GM12865 (cell line): ENCODE measurements at regions not wholly inside any gene's neighbourhood (a gene's known extent, or its start where the extent isn't known, plus 50 kb on each side); places are given as distances from the start of the nearest gene placed in this dataset.
A peak's percentile ranks its signal among the peaks of the same experiment; 100 is the strongest.

ENCODE experiments used
- DNase-seq: peaks from one replicate; pipeline ENCODE4 v3.0.0; 2010; ENCODE audit warnings: low read depth
- H3K4me3 ChIP-seq: 2 replicates; pipeline ENCODE4 v1.5.1; 2011; ENCODE audit warnings: mild to moderate bottlenecking, low read depth, low read length, control low read depth
- CTCF ChIP-seq: IDR thresholded peaks from 2 replicates; pipeline ENCODE4 v1.5.1; 2011; ENCODE audit warnings: low read length, control low read depth, low read depth, inconsistent platforms; ENCODE audit not compliant: insufficient read depth; ENCODE audit errors: missing control alignments

GRCh38 chr12:107474639-107475539 is 210.7 kb upstream of the PWP1 start:
- TF ChIP-seq CTCF: no peak
- no peak overlapping the region for H3K4me3 ChIP-seq
- no peak for DNase-seq

DNA sequence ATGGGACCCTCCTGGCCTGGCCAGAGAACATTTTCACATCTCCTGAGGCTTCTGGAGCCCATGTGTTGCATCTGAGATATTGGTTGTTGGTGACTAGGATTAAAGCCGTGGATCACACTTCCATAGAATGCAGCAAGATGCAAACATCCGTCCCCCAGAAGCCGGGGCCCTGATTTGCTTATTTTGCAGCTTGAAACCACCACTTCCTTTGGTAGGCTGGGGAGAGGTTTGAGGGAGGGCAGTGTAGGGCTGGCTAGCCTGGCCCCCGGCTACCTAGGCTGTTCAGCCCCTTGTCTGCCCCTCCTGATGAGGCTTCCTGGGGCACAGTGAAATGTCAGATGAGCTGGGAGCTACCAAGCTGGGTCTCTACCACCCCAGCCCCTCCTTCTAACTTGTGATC is 209.7 kb upstream of the PWP1 start:
- DNase-seq: peak; percentile 35
- H3K4me3 ChIP-seq: no peak overlapping the region
- TF ChIP-seq CTCF: no peak

DNA sequence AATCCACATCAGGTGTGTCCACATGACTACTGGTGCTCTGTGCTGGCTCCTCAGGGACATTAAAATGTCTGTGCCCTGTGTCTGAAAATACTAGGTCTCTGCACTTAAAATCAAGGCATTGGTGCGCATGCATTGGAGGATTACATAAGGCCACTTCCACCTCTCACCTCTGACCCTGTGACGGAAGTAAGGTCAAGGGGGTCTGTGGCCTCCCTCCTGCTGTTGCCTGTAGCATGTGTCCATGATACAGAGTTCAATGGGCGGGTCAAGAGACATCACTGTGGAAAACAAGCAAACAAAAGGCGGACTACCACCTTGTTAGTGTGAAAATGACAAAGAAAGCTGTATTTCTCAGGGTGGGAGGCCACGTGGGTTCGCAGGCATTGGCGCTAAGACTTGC is 208.6 kb upstream of the PWP1 start:
- no peak for DNase-seq
- TF ChIP-seq CTCF: no peak
- H3K4me3 ChIP-seq: no peak overlapping the region

DNA sequence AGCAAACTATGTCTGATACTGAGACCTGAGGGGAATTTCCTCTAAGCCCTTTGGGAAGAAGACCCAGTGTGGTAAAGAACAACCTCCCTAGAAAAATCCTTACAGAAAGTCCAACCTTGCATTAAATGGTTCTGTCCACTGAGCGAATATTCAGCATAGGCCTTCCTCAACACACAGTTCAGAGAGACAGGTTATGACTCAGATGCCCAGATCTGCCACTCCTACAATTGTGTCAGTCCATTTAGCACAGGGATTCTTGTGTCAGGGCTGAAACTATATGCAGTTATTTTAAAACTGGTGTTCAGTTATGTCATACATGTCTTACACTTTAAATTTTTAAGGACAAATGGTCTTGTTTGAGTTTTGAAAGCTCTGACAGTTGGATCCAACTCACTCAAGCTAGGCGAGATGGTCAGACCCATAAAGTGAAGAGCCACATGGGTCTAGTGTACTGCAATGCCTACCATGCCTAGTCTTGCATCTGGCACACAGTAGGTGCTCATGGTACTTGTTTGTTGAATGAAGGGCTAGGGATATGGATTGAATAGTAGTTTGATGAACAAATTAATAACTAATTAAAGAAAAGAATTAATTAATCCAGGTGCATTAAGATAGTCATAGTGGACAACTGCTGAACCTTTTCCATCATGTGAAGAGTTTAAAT is 207.5 kb upstream of the PWP1 start:
- no peak overlapping the region for H3K4me3 ChIP-seq
- no peak for DNase-seq
- no peak for TF ChIP-seq CTCF

DNA sequence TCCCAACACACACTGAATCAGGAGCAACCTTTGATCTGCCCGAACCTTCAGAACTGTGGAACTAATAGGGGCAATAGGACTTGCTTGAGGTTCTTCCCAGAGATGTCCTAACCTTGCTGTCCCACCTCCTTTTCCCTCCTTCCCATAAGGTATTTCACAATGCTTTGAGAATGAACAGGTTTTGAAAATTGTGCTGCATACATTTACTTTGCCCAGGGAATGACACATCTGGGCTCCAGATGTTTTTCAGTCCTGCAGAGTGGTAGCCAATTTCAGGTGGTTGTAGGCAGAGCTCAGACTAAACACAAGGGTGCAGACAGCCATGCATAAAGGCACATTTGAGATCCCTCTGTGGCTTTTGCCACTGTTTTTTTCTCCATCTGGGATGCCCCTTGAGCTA is 206.7 kb upstream of the PWP1 start:
- no peak for TF ChIP-seq CTCF
- DNase-seq: no peak
- H3K4me3 ChIP-seq: no peak overlapping the region

DNA sequence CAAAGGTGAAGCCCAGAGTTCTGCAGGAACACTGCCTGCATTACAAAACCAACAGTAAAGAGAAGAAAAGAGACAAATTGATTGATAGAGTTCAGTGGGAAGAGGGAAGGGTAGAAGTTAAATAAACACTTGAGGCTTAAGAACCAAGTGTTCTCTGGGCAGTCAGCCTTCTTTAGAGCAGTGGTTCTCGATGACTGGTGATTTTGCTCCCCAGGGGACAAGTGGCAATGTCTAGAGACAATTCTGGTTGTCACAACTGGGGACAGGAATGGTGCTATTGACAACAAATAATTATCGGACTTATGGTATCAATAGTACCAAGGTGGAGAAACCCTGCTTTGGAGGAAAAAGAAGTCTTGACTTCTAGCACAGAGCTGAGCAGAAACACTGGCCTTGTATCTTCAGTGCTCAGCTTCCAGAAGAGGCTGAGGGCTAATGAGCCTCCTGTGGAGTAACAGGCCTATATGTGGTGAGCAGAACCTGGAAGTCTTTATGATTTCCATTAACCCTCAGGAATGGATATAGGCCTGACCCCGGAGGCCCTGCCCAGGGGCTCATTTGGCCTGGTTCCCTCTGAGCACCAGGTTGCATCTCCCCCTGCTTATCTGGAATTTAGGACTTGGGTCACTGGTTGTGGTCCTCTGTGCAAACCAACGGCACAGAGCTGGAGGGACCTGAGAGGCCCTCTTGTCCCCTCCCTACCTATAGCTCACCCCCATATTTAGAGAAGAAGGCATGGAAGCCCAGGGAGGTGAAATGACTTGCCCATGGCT is 204.6 kb upstream of the PWP1 start:
- TF ChIP-seq CTCF: no peak
- no peak for DNase-seq
- H3K4me3 ChIP-seq: no peak overlapping the region
